D721Med (cell line): ENCODE measurements at regions not wholly inside any gene's neighbourhood (a gene's known extent, or its start where the extent isn't known, plus 50 kb on each side); places are given as distances from the start of the nearest gene placed in this dataset.

Source experiments
- DNase-seq: peaks from one replicate; pipeline ENCODE4 v3.0.0; 2011; ENCODE audit warnings: low spot score; ENCODE audit not compliant: insufficient read length
- FAIRE-seq: peaks from 2 replicates; lab custom pipeline; 2011; peaks lifted over from hg19 to GRCh38; lab: Jason Lieb, UNC
- TF ChIP-seq, protein P1 (sequence below): IDR thresholded peaks from 2 replicates; pipeline ENCODE4 v1.5.1; 2012; ENCODE audit warnings: mild to moderate bottlenecking, control low read depth; ENCODE audit not compliant: insufficient read depth; ENCODE audit errors: missing control alignments

DNA sequence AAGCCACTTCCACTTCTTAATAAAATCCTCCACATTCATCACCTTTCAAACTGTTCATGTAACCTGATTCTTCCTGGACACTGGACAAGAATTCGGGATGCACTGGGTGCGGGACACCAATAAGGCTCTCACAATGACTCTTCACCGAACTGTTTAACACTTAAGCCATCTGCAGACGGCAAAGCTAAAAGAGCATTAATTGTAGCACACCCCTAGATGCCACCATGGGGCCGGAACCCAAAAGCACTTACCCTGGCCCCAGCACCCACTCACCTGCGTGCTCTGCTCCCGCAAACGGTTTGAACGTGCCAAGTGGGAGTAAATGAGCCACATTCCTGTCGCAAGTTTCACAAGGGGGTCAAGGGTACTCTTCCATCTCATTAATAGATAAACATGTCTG, 254.3 kb upstream of the PRR20A start:
- no peak for FAIRE-seq
- no peak for DNase-seq
- TF ChIP-seq, protein P1, sequence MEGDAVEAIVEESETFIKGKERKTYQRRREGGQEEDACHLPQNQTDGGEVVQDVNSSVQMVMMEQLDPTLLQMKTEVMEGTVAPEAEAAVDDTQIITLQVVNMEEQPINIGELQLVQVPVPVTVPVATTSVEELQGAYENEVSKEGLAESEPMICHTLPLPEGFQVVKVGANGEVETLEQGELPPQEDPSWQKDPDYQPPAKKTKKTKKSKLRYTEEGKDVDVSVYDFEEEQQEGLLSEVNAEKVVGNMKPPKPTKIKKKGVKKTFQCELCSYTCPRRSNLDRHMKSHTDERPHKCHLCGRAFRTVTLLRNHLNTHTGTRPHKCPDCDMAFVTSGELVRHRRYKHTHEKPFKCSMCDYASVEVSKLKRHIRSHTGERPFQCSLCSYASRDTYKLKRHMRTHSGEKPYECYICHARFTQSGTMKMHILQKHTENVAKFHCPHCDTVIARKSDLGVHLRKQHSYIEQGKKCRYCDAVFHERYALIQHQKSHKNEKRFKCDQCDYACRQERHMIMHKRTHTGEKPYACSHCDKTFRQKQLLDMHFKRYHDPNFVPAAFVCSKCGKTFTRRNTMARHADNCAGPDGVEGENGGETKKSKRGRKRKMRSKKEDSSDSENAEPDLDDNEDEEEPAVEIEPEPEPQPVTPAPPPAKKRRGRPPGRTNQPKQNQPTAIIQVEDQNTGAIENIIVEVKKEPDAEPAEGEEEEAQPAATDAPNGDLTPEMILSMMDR: no peak

DNA sequence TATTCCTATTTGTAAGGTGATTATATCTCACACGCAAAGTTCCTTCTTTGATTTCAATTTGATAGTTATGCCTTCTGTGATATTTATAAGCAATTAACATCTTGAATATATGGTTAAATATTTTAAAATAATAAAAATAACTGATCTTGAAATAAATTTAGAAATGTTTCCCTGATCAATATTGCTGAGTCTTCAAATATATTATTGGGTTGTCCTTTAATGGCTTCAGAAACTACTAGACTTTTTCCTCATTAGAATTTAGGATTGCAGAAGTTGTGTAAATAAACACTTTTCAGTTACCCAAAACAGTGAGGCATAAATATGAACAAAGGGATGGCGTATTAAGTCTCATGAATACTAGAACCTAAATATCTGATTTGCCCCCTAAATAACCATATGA, 252.3 kb upstream of the PRR20A start:
- TF ChIP-seq, protein P1: no peak
- no peak for DNase-seq
- no peak for FAIRE-seq

DNA sequence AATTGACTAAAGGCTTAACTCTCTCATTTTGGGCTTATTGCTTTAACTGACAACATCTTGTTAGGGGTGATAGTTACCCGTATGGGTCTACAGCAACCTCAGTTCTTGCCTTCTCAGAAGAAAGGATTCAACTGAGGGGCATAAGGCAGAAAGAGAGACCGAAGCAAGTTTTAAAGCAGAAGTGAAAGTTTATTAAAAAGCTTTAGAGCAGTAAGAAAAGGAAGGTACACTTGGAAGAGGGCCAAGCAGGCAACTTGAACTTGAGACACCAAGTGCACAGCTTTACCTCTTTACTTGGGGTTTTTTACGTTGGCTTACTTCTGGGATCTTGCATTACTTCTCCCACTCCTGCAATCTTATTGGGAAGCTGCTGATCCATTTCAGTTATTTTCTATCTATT, 246.9 kb upstream of the PRR20A start:
- FAIRE-seq (no peak), DNase-seq (no peak)
- TF ChIP-seq, protein P1: no peak

DNA sequence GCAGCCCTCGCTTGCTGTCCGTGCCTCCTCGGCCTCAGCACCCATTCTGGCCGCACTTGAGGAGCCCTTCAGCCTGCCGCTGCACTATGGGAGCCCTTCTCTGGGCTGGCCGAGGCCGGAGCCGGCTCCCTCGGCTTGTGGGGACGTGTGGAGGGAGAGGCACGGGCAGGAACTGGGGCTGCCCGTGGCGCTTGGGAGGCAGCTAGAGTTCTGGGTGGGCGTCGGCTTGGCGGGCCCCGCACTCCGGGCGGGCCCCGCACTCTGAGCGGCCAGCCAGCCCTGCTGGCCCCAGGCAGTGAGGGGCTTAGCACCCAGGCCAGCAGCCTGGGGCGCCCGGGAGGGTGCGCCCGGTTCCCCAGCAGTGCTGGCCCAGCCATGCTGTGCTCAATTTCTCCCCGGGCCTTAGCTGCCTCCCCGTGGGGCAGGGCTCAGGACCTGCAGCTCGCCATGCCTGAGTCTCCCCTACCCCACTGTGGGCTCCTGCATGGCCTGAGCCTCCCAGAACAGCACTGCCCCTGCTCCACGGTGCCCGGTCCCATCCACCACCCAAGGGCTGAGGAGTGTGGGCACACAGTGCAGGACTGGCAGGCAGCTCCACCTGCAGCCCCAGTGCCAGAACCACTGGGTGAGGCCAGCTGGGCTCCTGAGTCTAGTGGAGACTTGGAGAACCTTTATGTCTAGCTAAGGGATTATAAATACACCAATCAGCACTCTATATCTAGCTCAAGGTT, 240.0 kb upstream of the PRR20A start:
- TF ChIP-seq, protein P1: no peak
- FAIRE-seq (no peak), DNase-seq (no peak)

DNA sequence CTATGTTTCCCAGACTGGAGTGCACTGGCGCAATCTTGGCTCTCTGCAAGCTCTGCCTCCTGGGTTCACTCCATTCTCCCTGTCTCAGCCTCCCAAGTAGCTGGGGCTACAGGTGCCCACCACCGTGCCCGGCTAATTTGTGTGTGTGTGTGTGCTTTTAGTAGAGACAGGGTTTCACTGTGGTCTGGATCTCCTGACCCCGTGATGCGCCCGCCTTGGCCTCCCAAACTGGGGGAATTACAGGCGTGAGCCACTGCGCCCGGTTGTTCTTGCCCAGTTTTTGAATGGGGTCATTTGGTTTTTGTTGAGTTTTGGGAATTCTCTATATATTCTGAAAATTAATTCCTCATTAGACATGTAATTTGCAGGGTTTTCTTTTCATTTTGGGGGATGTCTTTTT, 238.4 kb upstream of the PRR20A start:
- FAIRE-seq (no peak), DNase-seq (no peak)
- TF ChIP-seq, protein P1: no peak

DNA sequence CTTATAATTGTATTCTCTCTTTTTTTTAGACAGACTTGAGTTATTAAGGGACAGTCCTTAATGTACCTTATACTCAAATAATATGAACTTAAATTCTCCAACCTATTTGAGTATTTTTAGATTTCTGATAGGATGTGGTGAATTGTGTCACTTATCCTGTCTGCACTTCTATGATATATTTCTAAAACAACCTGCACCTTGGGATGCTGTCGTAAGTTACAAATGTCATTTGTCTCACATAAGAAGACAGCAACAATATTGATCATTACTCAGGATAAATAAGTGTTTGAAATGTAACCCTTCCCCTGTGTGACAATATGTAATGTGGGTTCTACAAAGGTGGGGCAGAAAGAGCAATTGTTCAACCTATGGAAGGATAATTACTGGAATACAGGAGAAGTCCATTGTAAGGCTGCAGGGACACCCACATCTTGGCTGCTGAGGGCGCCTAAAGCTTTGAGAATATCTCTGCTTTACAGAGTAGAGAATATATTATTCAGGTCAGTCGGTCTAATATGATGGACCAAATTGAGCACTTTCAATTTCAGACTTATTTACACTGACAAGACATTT, 236.9 kb upstream of the PRR20A start:
- DNase-seq (no peak), FAIRE-seq (no peak)
- TF ChIP-seq, protein P1: no peak

DNA sequence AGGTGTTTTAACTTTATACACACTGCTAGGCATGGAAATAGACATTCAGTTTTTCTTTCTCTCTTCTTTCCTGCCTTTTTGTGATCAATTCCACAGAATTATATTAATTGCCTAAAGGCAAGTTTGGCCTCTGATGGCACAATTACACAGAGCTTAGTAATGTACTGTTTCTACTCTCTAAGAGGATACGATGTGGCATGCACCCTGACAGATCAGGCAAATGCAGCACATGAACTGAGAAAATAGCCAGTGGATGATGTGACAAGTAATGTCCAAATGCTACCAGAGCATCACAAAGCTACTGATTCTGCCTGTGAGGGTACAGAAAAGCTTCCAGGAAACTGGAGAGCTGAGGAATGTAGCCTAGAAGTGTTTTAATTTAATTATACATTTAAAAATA, 233.8 kb upstream of the PRR20A start:
- TF ChIP-seq, protein P1: no peak
- no peak for DNase-seq
- no peak for FAIRE-seq
